GM12872 (cell line): ENCODE measurements at regions not wholly inside any gene's neighbourhood (a gene's known extent, or its start where the extent isn't known, plus 50 kb on each side); places are given as distances from the start of the nearest gene placed in this dataset.

Experiments
- TF ChIP-seq, protein P1 (sequence below): IDR thresholded peaks from 3 replicates; pipeline ENCODE4 v1.5.1; 2011; ENCODE audit warnings: low read depth, mild to moderate bottlenecking, low read length, moderate library complexity; ENCODE audit not compliant: insufficient read depth

DNA sequence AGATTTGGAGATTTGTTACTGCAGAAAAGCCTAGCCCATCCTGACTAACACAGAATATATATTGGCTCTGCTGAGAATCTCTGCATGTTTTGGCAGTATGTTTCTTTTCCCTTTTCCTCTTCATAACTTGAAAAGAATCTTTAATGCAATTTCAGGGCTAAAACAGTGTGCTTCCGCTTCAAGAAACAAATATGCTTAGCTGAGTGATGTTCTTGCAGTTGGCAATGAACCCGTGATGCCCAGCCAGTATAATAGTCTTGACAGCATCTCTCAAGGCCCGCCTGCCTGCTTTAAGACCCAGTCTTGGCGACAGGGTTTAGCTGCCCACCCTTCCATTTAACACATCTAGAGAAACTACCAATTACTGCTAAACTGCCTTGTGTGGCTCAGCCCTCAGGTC is 184.5 kb downstream of the INO80D start:
- TF ChIP-seq, protein P1, sequence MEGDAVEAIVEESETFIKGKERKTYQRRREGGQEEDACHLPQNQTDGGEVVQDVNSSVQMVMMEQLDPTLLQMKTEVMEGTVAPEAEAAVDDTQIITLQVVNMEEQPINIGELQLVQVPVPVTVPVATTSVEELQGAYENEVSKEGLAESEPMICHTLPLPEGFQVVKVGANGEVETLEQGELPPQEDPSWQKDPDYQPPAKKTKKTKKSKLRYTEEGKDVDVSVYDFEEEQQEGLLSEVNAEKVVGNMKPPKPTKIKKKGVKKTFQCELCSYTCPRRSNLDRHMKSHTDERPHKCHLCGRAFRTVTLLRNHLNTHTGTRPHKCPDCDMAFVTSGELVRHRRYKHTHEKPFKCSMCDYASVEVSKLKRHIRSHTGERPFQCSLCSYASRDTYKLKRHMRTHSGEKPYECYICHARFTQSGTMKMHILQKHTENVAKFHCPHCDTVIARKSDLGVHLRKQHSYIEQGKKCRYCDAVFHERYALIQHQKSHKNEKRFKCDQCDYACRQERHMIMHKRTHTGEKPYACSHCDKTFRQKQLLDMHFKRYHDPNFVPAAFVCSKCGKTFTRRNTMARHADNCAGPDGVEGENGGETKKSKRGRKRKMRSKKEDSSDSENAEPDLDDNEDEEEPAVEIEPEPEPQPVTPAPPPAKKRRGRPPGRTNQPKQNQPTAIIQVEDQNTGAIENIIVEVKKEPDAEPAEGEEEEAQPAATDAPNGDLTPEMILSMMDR: no peak

DNA sequence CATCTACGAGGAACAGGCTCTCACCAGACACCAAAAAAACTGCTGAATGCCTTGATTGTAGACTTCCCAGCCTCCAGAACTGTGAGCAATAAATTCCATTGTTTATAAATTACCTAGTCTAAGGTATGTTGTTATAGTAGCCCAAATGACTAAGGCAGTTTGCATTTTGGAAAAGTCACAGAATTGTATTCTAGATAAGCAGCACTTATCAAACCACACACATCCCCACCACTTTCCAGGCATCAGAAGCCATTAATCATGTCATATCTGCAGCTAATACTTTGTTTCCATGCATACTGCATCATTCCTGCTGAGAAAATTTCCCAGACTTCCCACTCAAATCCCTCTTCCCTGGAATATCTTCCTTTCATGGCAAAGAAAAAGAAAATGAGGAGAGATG is 187.2 kb downstream of the INO80D start:
- TF ChIP-seq, protein P1: no peak

DNA sequence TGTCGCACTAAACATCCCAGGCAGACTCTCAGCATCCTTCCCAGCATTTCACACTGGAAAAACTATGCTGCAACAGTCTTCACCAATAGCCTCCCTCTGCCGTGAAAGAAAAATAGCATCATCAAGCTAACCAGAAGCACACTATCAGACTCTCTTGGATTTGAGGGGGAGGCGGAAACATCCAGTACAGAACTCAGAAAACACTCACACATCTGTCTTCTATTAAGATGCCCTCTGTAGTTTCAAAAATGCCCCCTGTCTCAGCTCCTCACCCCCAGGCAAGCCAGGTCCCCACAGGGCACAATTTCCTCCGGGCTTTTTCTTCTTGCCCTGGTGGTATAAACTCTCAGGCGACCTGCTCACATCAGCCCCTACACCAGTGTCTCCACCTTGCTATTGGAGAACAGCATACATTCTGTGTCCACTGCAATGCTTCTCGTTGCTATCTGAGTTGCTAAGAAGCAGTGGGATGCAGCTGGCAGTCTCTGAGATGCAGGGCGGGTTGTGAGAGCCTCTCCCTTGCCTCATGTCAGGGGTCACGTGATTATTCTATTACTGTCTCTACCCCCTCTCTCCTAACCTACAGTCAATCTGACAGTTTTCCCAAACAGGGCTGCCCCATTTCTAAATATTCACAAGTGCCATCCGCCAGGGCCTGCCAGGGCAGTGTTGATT is 189.9 kb downstream of the INO80D start:
- TF ChIP-seq, protein P1: no peak

DNA sequence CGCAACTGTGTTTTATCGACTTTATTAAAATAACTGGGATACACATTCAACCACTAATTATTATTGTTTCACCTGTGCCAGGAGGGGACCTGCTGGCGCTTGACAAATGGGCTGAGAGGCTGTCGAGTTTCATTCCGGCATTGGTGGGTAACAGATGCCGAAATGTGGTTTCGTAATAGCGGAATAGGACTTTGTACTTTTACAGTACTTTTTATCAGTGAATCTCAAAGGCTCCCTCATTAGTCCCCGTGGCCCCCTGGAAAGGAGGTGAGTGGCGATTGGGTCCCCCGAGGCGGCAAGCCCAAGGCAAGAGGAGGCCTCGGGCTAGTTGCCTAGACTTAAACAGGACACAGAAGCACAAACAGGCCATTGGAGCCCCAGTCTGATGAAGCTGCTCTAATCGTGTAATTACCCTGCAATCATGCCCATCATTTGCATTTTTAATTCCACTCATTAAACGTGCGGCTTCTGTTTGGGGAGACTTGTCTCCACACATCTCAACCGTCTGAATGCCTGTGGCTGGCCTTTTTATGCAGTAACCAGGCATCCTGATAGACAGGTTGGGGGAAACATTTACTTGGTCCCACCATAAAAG is 193.2 kb downstream of the INO80D start:
- TF ChIP-seq, protein P1: no peak

DNA sequence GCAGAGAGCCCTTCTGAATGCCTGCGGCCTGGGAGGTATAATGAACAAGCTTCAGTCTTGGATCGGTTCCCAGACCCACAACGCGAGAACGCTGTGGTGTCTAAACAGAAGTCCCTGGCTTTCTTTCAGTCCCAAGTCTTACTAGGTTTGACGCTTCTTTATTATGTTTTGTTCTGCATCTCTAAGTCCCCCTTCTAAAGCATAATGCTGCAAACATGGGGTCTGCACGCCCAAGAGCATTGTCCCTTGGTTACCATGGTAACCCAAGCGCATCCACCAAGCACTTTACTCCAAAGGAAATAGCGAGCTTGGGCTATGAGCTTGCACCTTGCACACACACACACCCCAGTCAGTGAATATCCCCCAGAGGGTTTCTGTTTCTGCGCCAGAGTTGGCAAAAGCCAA is 193.7 kb downstream of the INO80D start:
- TF ChIP-seq, protein P1: no peak

DNA sequence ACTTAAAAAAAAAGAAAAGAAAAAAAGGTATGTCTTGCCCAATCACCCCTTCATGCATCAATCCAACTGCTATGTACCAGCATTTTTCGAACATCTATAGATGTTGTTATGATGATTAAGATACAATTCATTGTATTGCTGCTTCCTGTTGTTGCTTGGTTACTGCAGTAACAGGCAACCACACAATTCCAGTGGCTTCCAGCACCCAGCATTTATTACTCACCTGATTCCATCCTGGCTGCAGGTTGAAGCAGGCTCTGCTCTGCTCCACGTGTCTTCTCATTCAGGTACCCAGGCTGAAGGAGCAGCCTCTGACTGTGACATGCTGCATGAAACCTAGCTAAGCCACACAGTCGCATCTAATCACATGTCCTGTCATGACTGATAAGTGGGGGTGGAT is 196.9 kb downstream of the INO80D start:
- TF ChIP-seq, protein P1: no peak

DNA sequence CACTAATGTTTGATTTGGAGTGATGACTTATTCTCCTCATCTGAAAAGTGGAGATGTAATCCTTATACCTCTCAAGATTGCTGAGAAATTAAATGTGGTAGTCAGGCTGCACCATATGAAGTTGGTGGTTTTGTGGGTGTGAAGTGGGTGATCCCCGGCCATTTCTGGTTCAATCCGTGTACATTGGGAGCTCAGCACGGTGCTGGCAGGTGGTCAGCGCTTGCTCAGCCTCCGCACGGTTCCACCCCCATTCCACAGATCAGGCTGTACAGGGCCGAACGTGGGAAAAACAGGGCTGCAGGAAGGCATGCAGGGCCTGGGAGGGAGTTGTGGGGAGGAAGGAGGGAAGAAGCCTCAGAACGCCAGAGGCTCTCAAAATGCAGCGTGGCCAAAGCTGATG is 198.3 kb downstream of the INO80D start:
- TF ChIP-seq, protein P1: no peak
